Fibroblast of lung (primary cell): ENCODE measurements at regions not wholly inside any gene's neighbourhood (a gene's known extent, or its start where the extent isn't known, plus 50 kb on each side); places are given as distances from the start of the nearest gene placed in this dataset.

Experiments
- CTCF ChIP-seq, 2 donors: IDR thresholded peaks in 1 of 2; conservative IDR thresholded peaks in 1 of 2; 1 replicate in 1 of 2; 2 replicates in 1 of 2; pipeline ENCODE4 v1.5.1; 2011 to 2012; ENCODE audit warnings: low read length in 2 of 2, control low read depth in 1 of 2, inconsistent platforms in 1 of 2, low read depth in 1 of 2, mild to moderate bottlenecking in 1 of 2
- EZH2 ChIP-seq: IDR thresholded peaks from 2 replicates; pipeline ENCODE4 v1.5.1; 2012; ENCODE audit warnings: low read length, control low read depth, mild to moderate bottlenecking; ENCODE audit errors: missing control alignments

GRCh38 chr10:130751851-130752250, 559.7 kb downstream of the TCERG1L start:
- TF ChIP-seq CTCF (conservative IDR thresholded peaks at IDR 0.05 in 1 of 2, IDR thresholded peaks at IDR 0.05 in 1 of 2; ENCODE audit: low read depth in 1 of 2, low read length in 2 of 2) (no peak), EZH2 (no peak)
